LNCaP clone FGC (cell line): ENCODE measurements at regions not wholly inside any gene's neighbourhood (a gene's known extent, or its start where the extent isn't known, plus 50 kb on each side); places are given as distances from the start of the nearest gene placed in this dataset.
A peak's percentile ranks its signal among the peaks of the same experiment; 100 is the strongest.

ENCODE experiments used
- DNase-seq: peaks from one replicate; pipeline ENCODE4 v3.0.0-alpha.2; 2011; ENCODE audit warnings: low read depth
- H3K4me3 ChIP-seq: 2 replicates; pipeline ENCODE4 v1.5.1; 2011; ENCODE audit warnings: mild to moderate bottlenecking, low read depth, low read length, control low read depth
- TF ChIP-seq, protein P1 (sequence below): IDR thresholded peaks from 2 replicates; pipeline ENCODE4 v1.5.1; 2012; ENCODE audit warnings: mild to moderate bottlenecking; ENCODE audit not compliant: control insufficient read depth, insufficient read depth; ENCODE audit errors: extremely low read depth

- no peak overlapping the region for H3K4me3 ChIP-seq
- DNase-seq, result no peak
- TF ChIP-seq, protein P1, sequence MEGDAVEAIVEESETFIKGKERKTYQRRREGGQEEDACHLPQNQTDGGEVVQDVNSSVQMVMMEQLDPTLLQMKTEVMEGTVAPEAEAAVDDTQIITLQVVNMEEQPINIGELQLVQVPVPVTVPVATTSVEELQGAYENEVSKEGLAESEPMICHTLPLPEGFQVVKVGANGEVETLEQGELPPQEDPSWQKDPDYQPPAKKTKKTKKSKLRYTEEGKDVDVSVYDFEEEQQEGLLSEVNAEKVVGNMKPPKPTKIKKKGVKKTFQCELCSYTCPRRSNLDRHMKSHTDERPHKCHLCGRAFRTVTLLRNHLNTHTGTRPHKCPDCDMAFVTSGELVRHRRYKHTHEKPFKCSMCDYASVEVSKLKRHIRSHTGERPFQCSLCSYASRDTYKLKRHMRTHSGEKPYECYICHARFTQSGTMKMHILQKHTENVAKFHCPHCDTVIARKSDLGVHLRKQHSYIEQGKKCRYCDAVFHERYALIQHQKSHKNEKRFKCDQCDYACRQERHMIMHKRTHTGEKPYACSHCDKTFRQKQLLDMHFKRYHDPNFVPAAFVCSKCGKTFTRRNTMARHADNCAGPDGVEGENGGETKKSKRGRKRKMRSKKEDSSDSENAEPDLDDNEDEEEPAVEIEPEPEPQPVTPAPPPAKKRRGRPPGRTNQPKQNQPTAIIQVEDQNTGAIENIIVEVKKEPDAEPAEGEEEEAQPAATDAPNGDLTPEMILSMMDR, result no peak
Measured at GRCh38 chr2:24412812-24413211, 52.5 kb upstream of the ITSN2 start.

DNA sequence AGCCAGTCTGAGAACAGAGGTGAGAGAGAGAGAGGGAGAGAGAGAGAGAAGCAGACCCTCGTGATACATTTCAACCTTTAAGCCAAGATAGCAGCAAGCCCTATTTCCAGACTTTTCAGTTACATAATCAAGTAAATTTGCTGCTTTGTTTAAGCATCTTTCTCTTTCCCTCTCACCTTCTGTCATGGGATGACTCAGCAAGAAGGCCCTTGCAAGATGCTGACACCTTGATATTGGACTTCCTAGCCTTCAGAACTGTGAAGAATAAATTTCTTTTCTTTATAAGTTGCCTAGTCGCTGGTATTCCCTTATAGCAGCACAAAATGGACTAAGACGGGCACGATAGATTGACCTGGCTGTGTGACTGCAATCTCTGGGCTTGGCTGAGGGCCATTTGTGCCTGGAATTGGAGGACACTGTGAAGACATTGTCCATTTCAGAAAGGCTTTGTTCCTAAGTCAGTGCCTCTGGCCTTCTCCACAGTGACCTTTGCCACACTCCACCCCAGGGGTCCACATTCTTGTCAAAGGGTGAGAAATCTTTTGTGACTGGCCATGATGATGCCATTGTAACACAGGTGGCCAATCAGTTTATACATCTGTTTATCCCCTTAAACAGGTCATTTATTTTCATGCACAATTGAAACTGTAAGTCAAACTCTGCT, 51.3 kb upstream of the ITSN2 start:
- TF ChIP-seq, protein P1, result no peak
- no peak for DNase-seq
- no peak overlapping the region for H3K4me3 ChIP-seq

GRCh38 chr2:24410976-24411375, 50.6 kb upstream of the ITSN2 start:
- no peak for DNase-seq
- TF ChIP-seq, protein P1, result no peak
- no peak overlapping the region for H3K4me3 ChIP-seq

DNA sequence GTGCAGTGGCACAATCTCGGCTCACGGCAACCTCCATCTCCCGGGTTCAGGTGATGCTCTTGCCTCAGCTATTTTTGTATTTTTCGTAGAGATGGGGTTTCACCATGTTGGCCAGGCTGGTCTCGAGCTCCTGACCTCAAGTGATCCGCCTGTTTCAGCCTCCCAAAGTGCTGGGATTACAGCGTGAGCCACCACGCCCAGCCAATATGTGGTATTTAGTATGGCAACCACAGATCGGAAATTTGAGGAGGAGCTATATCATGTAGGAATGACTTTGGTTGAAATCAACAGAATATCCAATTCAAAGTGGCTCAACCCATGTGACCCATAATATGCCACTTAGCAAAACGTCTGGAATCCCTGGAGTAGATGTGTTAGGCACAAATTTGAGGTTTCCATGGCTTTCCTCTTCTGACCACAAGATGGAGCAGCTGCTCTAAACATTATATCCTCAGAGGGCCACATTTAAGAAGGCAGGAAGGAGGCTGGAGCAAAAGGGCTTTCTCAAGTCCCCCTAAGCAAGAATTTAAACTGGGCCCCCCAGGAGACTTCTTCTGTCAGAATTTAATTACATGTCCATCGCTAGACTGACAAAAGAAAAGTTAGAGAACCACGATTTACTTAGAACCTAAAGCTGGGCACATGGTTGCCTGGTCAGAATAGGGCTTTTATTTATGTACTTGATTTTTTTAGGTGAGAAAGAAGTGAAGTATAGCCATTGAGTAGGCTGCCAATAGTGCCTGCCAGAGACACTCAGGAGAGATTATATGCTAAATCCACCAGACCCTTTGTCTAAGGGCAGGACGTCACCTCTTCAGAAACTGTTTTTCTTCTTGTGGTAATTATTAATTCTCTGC, 49.6 kb upstream of the ITSN2 start:
- TF ChIP-seq, protein P1, result peak; percentile 74
- H3K4me3 ChIP-seq, result no peak overlapping the region
- peak; percentile 39 for DNase-seq
